AG04450 (cell line): ENCODE measurements at regions not wholly inside any gene's neighbourhood (a gene's known extent, or its start where the extent isn't known, plus 50 kb on each side); places are given as distances from the start of the nearest gene placed in this dataset.
"Not testable (repeated sequence)": the region's sequence is repeated elsewhere in the genome, so short reads cannot be mapped to it uniquely, and the experiment has no call there.

Experiments
- CTCF ChIA-PET: fragments of 300-600, 350-600 bp; formaldehyde crosslinking; extraction: SDS; loops from one replicate; lab custom pipeline; 2022; ENCODE audit warnings: antibody characterized with exemption, inconsistent platforms; lab: Charles Lee
- POLR2A ChIA-PET: fragments of 350-600 bp; formaldehyde crosslinking; extraction: SDS; loops from one replicate; lab custom pipeline; 2021; ENCODE audit warnings: antibody characterized with exemption, inconsistent platforms; lab: Yijun Ruan, JAX
- DNase-seq: peaks from one replicate; pipeline ENCODE4 v3.0.0-alpha.2; 2011; ENCODE audit warnings: low read depth, low spot score
- H3K27ac ChIP-seq: one replicate; pipeline ENCODE4 v1.5.1; 2012; ENCODE audit warnings: low read depth, low read length, control low read depth
- H3K27me3 ChIP-seq: one replicate; pipeline ENCODE4 v1.6.0; 2012; ENCODE audit warnings: low read length; ENCODE audit not compliant: control insufficient read depth, insufficient read depth
- H3K4me3 ChIP-seq: 2 replicates; pipeline ENCODE4 v1.5.1; 2011; ENCODE audit warnings: mild to moderate bottlenecking, low read depth, low read length, control low read depth
- H3K9me3 ChIP-seq: 2 replicates; pipeline ENCODE4 v1.5.1; 2012; ENCODE audit warnings: low read length; ENCODE audit not compliant: control insufficient read depth, insufficient read depth
- CTCF ChIP-seq: IDR thresholded peaks from 2 replicates; pipeline ENCODE4 v1.5.1; 2011; ENCODE audit warnings: low read depth, low read length, control low read depth, inconsistent platforms

- CTCF ChIA-PET, result no interaction called here
- POLR2A ChIA-PET, result no interaction called here
- TF ChIP-seq CTCF, result no peak
Measured at GRCh38 chr14:106346534-106347290, 820.3 kb downstream of the TMEM121 start.

GRCh38 chr14:106347291-106347778, 821.0 kb downstream of the TMEM121 start:
- POLR2A ChIA-PET, result no interaction called here
- DNase-seq, result no peak
- no peak for TF ChIP-seq CTCF
- CTCF ChIA-PET, result no interaction called here
- Histone ChIP-seq H3K27ac (no peak overlapping the region), H3K27me3 (no peaks in the 10 kb centered on the region), H3K9me3 (no peaks in the 10 kb centered on the region; the same call in 1 of the 2 replicates), H3K4me3 (no peak overlapping the region)

More at GRCh38 chr14:106346534-106347290, 820.3 kb downstream of the TMEM121 start:
- no peak for DNase-seq
- Histone ChIP-seq H3K27ac (no peak overlapping the region), H3K9me3 (no peaks in the 10 kb centered on the region; the same call in 1 of the 2 replicates), H3K27me3 (no peaks in the 10 kb centered on the region), H3K4me3 (no peak overlapping the region)

- H3K9me3 ChIP-seq, result no peaks in the 10 kb centered on the region; the same call in 1 of the 2 replicates
- no peak for DNase-seq
- ChIA-PET POLR2A (no interaction called here), CTCF (no interaction called here)
- H3K27ac ChIP-seq, result no peak overlapping the region
- TF ChIP-seq CTCF, result no peak
- no peaks in the 10 kb centered on the region for H3K27me3 ChIP-seq
- no peak overlapping the region for H3K4me3 ChIP-seq
Measured at GRCh38 chr14:106347890-106348755, 821.7 kb downstream of the TMEM121 start.

DNA sequence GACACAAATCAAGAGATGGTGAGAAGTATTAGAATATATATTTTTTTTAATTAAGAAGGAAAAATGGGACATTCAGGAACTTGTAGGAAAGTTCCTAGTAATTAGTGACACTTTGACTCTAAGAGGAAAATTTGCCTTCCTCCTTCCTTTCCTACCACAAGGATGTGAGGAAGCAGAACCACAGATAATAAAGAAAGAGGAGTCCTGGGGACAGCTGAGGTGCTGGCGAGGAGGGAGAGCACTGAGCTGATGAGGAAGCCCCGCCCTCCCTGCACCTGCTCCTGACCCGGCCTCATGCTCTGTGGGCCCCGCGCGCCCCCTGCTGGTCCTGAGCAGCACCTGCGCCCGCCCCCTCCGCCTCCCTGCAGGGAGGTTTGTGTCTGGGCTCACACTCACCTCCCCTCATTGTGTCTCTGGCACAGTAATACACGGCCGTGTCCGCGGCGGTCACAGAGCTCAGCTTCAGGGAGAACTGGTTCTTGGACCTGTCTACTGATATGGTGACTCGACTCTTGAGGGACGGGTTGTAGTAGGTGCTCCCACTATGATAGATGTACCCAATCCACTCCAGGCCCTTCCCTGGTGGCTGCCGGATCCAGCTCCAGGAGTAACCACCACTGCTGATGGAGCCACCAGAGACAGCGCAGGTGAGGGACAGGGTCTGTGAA, 822.6 kb downstream of the TMEM121 start:
- POLR2A ChIA-PET, DNase-seq, CTCF ChIA-PET: not testable (repeated sequence)

DNA sequence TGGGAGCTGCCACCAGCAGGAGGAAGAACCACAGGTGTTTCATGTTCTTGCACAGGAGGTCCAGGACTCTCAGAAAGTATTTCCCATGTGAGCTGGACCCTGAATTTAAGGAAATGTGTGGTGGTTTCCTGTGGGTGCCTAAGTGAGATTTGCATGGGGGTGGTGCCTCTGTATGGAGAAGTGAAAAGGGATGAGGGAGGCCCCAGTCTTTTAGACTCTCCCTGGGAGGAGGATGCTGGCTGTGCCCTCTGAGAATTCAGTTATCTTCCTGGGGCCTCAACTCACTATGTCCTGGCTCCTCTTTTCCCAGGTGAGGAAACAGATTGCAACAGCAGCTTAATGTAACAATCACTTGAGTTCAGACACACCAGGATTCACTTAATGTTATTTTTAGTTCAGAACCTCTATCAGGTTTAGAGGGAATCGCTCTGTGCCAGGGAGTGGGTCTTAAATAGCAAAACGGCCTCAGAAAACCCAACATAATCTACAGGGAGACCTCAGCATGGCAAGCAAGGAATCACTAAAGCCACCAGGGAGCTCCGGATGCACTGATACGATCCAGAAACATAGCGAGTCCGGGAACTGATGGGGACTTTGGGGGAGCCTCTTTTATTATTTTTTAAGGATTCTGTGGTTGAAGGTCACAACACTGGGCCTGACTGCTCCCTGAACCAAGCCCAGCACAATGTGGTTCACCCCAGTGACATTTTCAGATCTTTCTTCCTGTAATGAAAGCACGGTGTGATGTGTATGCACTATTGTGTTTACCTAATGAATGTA, 823.5 kb downstream of the TMEM121 start:
- H3K9me3 ChIP-seq, CTCF ChIA-PET, H3K27me3 ChIP-seq, H3K4me3 ChIP-seq, DNase-seq, POLR2A ChIA-PET, H3K27ac ChIP-seq: not testable (repeated sequence)

More for the DNA sequence above, 822.6 kb downstream of the TMEM121 start:
- H3K27ac ChIP-seq, H3K27me3 ChIP-seq, H3K9me3 ChIP-seq, H3K4me3 ChIP-seq: not testable (repeated sequence)

- H3K4me3 ChIP-seq, CTCF ChIA-PET, POLR2A ChIA-PET: not testable (repeated sequence)
Measured at GRCh38 chr14:106355007-106355791, 828.8 kb downstream of the TMEM121 start.

DNA sequence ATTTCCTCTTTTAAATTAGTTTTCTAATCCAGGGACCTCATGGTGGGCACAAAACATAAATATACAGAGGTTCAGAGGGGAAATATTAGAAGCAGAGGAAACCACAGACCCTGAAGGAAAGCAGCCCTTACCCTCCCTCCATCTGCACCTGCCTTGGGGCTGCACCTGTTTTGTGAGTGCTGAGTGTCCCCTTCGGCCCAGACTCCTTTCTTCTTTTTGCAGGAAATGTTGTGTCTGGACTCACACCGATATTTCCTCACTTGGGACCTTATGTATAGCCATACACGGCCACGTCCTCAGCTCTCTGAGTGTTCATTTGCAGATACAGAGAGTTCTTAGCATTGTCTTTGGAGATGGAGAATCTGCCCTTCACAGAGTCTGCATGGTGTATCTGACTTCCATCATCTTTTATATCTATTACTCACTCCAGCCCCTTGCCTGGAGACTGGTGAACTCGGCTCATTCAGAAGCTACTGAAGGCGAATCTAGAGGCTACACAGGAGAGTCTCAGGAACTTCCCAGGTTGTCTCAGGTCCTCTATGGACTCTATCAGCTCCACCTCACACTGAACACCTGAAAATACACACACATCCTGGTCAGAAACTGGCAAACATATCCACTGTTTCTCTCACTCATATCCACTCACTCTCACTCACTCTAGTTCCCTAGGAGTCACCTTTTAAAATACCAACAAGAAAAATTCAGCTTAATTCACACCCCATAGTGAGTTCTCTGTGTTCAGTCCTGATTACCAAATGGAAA, 829.7 kb downstream of the TMEM121 start:
- H3K9me3 ChIP-seq, H3K27ac ChIP-seq, DNase-seq, CTCF ChIA-PET, POLR2A ChIA-PET, H3K27me3 ChIP-seq, H3K4me3 ChIP-seq: not testable (repeated sequence)

More at GRCh38 chr14:106355007-106355791, 828.8 kb downstream of the TMEM121 start:
- H3K27me3 ChIP-seq, DNase-seq, H3K27ac ChIP-seq, H3K9me3 ChIP-seq: not testable (repeated sequence)
